ENCODE measurements at regions not wholly inside any gene's neighbourhood (a gene's known extent, or its start where the extent isn't known, plus 50 kb on each side); places are given as distances from the start of the nearest gene placed in this dataset.

GRCh38 chr18:47458483-47458882 is 207.0 kb upstream of the SKOR2 start:
- DNase-seq: no peak

GRCh38 chr18:47457614-47458013 is 206.2 kb upstream of the SKOR2 start:
- DNase-seq: no peak

GRCh38 chr18:47453038-47453437 is 201.6 kb upstream of the SKOR2 start:
- no peak for DNase-seq

GRCh38 chr18:47448956-47449355 is 197.5 kb upstream of the SKOR2 start:
- DNase-seq: no peak

- DNase-seq: no peak
These were observed 190.5 kb upstream of the SKOR2 start for GRCh38 chr18:47441914-47442313.

GRCh38 chr18:47438001-47438400 is 186.5 kb upstream of the SKOR2 start:
- DNase-seq: no peak

- DNase-seq: no peak
These were observed 185.4 kb upstream of the SKOR2 start for GRCh38 chr18:47436871-47437270.

GRCh38 chr18:47434214-47434746 is 182.8 kb upstream of the SKOR2 start:
- DNase-seq: no peak

GRCh38 chr18:47427923-47428637 is 176.6 kb upstream of the SKOR2 start:
- DNase-seq: no peak

- no peak for DNase-seq
These were observed 175.6 kb upstream of the SKOR2 start for GRCh38 chr18:47427072-47427471.

- no peak for DNase-seq
These were observed 173.9 kb upstream of the SKOR2 start for GRCh38 chr18:47425365-47425764.

- no peak for DNase-seq
These were observed 171.1 kb upstream of the SKOR2 start for GRCh38 chr18:47422524-47422923.

GRCh38 chr18:47420130-47420529 is 168.7 kb upstream of the SKOR2 start:
- DNase-seq: no peak

- DNase-seq: peak; percentile 6
These were observed 167.3 kb upstream of the SKOR2 start for GRCh38 chr18:47418746-47419145.

- no peak for DNase-seq
These were observed 166.3 kb upstream of the SKOR2 start for GRCh38 chr18:47417807-47418206.

GRCh38 chr18:47415881-47416280 is 164.4 kb upstream of the SKOR2 start:
- no peak for DNase-seq

- no peak for DNase-seq
These were observed 161.9 kb upstream of the SKOR2 start for GRCh38 chr18:47413327-47413726.

- no peak for DNase-seq
These were observed 161.5 kb upstream of the SKOR2 start for GRCh38 chr18:47412924-47413323.

- no peak for DNase-seq
These were observed 159.7 kb upstream of the SKOR2 start for GRCh38 chr18:47411159-47411558.

- no peak for DNase-seq
These were observed 158.7 kb upstream of the SKOR2 start for GRCh38 chr18:47410139-47410538.

- no peak for DNase-seq
These were observed 158.1 kb upstream of the SKOR2 start for GRCh38 chr18:47409519-47409918.

GRCh38 chr18:47407736-47408135 is 156.3 kb upstream of the SKOR2 start:
- no peak for DNase-seq

GRCh38 chr18:47404845-47405244 is 153.4 kb upstream of the SKOR2 start:
- DNase-seq: no peak

- DNase-seq: no peak
These were observed 152.5 kb upstream of the SKOR2 start for GRCh38 chr18:47403949-47404348.

- no peak for DNase-seq
These were observed 151.9 kb upstream of the SKOR2 start for GRCh38 chr18:47403317-47403716.

Measured in dermis blood vessel endothelial cell (primary cell).